CD14-positive monocyte (primary cell): ENCODE measurements at regions not wholly inside any gene's neighbourhood (a gene's known extent, or its start where the extent isn't known, plus 50 kb on each side); places are given as distances from the start of the nearest gene placed in this dataset.

Experiments
- DNase-seq, 3 donors: peaks; one replicate each; pipeline ENCODE4 v3.0.0-alpha.2; 2011 to 2022
- H2AFZ ChIP-seq: 2 replicates; pipeline ENCODE4 v1.6.0; 2012; ENCODE audit warnings: mild to moderate bottlenecking, low read depth, low read length, inconsistent platforms; ENCODE audit not compliant: insufficient read depth, poor library complexity, severe bottlenecking
- H3K27ac ChIP-seq, 2 donors: 1 replicate in 1 of 2; 2 replicates in 1 of 2; pipeline ENCODE4 v1.5.1; 2012 to 2013; ENCODE audit warnings: low read length in 2 of 2, control low read depth in 1 of 2, inconsistent platforms in 1 of 2, low read depth in 1 of 2, mild to moderate bottlenecking in 1 of 2
- H3K27me3 ChIP-seq, 2 donors: one replicate each; pipeline versions ENCODE4 v1.6.0 to v1.6.1; 2011 to 2013; ENCODE audit warnings: low read length in 2 of 2; ENCODE audit not compliant: control insufficient read depth in 2 of 2, insufficient read depth in 2 of 2
- H3K36me3 ChIP-seq, 2 donors: replicated peaks in 1 of 2; 1 replicate in 1 of 2; 2 replicates in 1 of 2; pipeline versions ENCODE4 v1.5.1 to v1.6.1; 2012 to 2013; ENCODE audit warnings: low read length in 2 of 2, control low read depth in 1 of 2, inconsistent platforms in 1 of 2, mild to moderate bottlenecking in 1 of 2; ENCODE audit not compliant: insufficient read depth in 2 of 2, control insufficient read depth in 1 of 2
- H3K4me1 ChIP-seq, 2 donors: 1 replicate in 1 of 2; 2 replicates in 1 of 2; pipeline versions ENCODE4 v1.5.1 to v1.6.1; 2012 to 2013; ENCODE audit warnings: low read length in 2 of 2, control low read depth in 1 of 2, inconsistent platforms in 1 of 2, mild to moderate bottlenecking in 1 of 2, moderate library complexity in 1 of 2; ENCODE audit not compliant: insufficient read depth in 2 of 2, control insufficient read depth in 1 of 2
- H3K4me2 ChIP-seq: replicated peaks from 2 replicates; pipeline ENCODE3; 2012; ENCODE audit warnings: low read length, moderate library complexity, mild to moderate bottlenecking; ENCODE audit not compliant: poor library complexity, severe bottlenecking; ENCODE audit errors: extremely low read depth
- H3K4me3 ChIP-seq, 3 experiments: fragments of 200-600 bp in 1 of 3; sonication (generic) in 1 of 3; replicated peaks in 1 of 3; 1 replicate in 2 of 3; 2 replicates in 1 of 3; pipeline ENCODE4 v1.5.1; 2011 to 2013; ENCODE audit warnings: low read length in 3 of 3, mild to moderate bottlenecking in 3 of 3, control low read depth in 2 of 3, low read depth in 2 of 3, inconsistent platforms in 1 of 3, moderate library complexity in 1 of 3
- H3K79me2 ChIP-seq: 2 replicates; pipeline ENCODE4 v1.6.0; 2012; ENCODE audit warnings: mild to moderate bottlenecking, control low read depth, inconsistent platforms, low read length, moderate library complexity; ENCODE audit not compliant: insufficient read depth
- H3K9ac ChIP-seq: 2 replicates; pipeline ENCODE4 v1.6.0; 2017; ENCODE audit warnings: low read length, mild to moderate bottlenecking; ENCODE audit not compliant: insufficient read depth, poor library complexity, severe bottlenecking
- H3K9me3 ChIP-seq, 2 donors: replicated peaks in 1 of 2; 1 replicate in 1 of 2; 2 replicates in 1 of 2; pipeline versions ENCODE4 v1.5.1 to v1.6.1; 2012 to 2013; ENCODE audit warnings: low read length in 2 of 2, control low read depth in 1 of 2; ENCODE audit not compliant: control insufficient read depth in 1 of 2, insufficient read depth in 1 of 2
- H4K20me1 ChIP-seq: 2 replicates; pipeline ENCODE4 v1.6.0; 2012; ENCODE audit warnings: mild to moderate bottlenecking, low read length, control low read depth, moderate library complexity; ENCODE audit not compliant: insufficient read depth
- H3K27ac Mint-ChIP-seq, 7 donors: one replicate each; pipeline ENCODE4 v1.8.0; 2020; ENCODE audit warnings: mild to moderate bottlenecking in 7 of 7, mixed read lengths in 7 of 7, moderate library complexity in 6 of 7, inconsistent platforms in 2 of 7
- H3K27me3 Mint-ChIP-seq, 3 donors: one replicate each; pipeline ENCODE4 v1.8.0; 2021 to 2022; ENCODE audit warnings: low read depth in 3 of 3, mild to moderate bottlenecking in 3 of 3, mixed read lengths in 3 of 3, moderate library complexity in 3 of 3, inconsistent platforms in 1 of 3
- H3K36me3 Mint-ChIP-seq, 2 donors: one replicate each; pipeline ENCODE4 v1.8.0; 2020; ENCODE audit warnings: mixed read lengths in 2 of 2, inconsistent platforms in 1 of 2, mild to moderate bottlenecking in 1 of 2
- H3K4me1 Mint-ChIP-seq: one replicate; pipeline ENCODE4 v1.8.0; 2020; ENCODE audit warnings: mild to moderate bottlenecking, mixed read lengths
- H3K4me3 Mint-ChIP-seq, 2 donors: one replicate each; pipeline ENCODE4 v1.8.0; 2020; ENCODE audit warnings: mild to moderate bottlenecking in 2 of 2, mixed read lengths in 2 of 2, moderate library complexity in 1 of 2
- H3K9me3 Mint-ChIP-seq, 7 donors: one replicate each; pipeline ENCODE4 v1.8.0; 2020 to 2022; ENCODE audit warnings: mixed read lengths in 7 of 7, mild to moderate bottlenecking in 6 of 7, moderate library complexity in 6 of 7, inconsistent platforms in 2 of 7
- CTCF ChIP-seq: fragments of 200-600 bp; IDR thresholded peaks from one replicate; pipeline ENCODE4 v1.8.0; 2022; ENCODE audit warnings: antibody characterized with exemption, mild to moderate bottlenecking
- WGBS: methylation state at CpG from one replicate; pipeline ENCODE4 v1.1.5; 2013; ENCODE audit warnings: missing lambda C conversion rate; ENCODE audit not compliant: insufficient coverage; 5-methylcytosine and 5-hydroxymethylcytosine counted together
- intact Hi-C, 2 donors: fragments of 100-400 bp; cut with micrococcal nuclease; formaldehyde crosslinking; loops; one replicate each; pipeline versions ENCODE4 v1.15.0 to v1.15.1; 2023

- no peaks in the 10 kb centered on the region for H3K36me3 Mint-ChIP-seq
- no peak for TF ChIP-seq CTCF
- no peak overlapping the region for H3K4me2 ChIP-seq
These were observed 128.6 kb downstream of the LRIG2 start for GRCh38 chr1:113201560-113201959.

GRCh38 chr1:113205980-113206766 lies 133.2 kb downstream of the LRIG2 start:
- Mint-ChIP-seq H3K4me3 (no peak overlapping the region), H3K4me1 (peaks cover 7% of the 10 kb centered on the region), H3K27ac (no peak overlapping the region), H3K36me3 (no peaks in the 10 kb centered on the region), H3K27me3 (peaks cover 0 to 5% (median 1%) of the 10 kb centered on the region in 3 donors), H3K9me3 (no peaks in the 10 kb centered on the region)
- no peak overlapping the region for H3K9ac ChIP-seq
- no peaks in the 10 kb centered on the region for H3K9me3 ChIP-seq
- H3K4me2 ChIP-seq: no peak overlapping the region
- no peaks in the 10 kb centered on the region for H3K4me1 ChIP-seq
- intact Hi-C loops: no loop called here
- H3K27me3 ChIP-seq: no peaks in the 10 kb centered on the region
- no peak overlapping the region for H3K27ac ChIP-seq
- H3K36me3 ChIP-seq: no peaks in the 10 kb centered on the region
- 90% methylated on average over 2 of the region's 4 CpGs for WGBS
- no peaks in the 10 kb centered on the region for H4K20me1 ChIP-seq
- no peak for TF ChIP-seq CTCF
- H2AFZ ChIP-seq: no peak overlapping the region
- no peaks in the 10 kb centered on the region for H3K79me2 ChIP-seq
- no peak for DNase-seq
- no peak overlapping the region for H3K4me3 ChIP-seq

More at GRCh38 chr1:113201560-113201959, 128.6 kb downstream of the LRIG2 start:
- Histone ChIP-seq H4K20me1 (no peaks in the 10 kb centered on the region), H3K79me2 (no peaks in the 10 kb centered on the region), H3K4me3 (no peak overlapping the region), H3K27me3 (no peaks in the 10 kb centered on the region), H2AFZ (no peak overlapping the region), H3K4me1 (no peaks in the 10 kb centered on the region), H3K9ac (no peak overlapping the region), H3K27ac (no peak overlapping the region), H3K9me3 (no peaks in the 10 kb centered on the region), H3K36me3 (no peaks in the 10 kb centered on the region)
- Mint-ChIP-seq H3K4me1 (peaks cover 2% of the 10 kb centered on the region), H3K27ac (no peak overlapping the region), H3K9me3 (no peaks in the 10 kb centered on the region), H3K27me3 (peaks cover 0 to 3% (median 2%) of the 10 kb centered on the region in 3 donors), H3K4me3 (no peak overlapping the region)
- intact Hi-C loops: no loop called here
- DNase-seq: no peak
